ENCODE measurements at regions not wholly inside any gene's neighbourhood (a gene's known extent, or its start where the extent isn't known, plus 50 kb on each side); places are given as distances from the start of the nearest gene placed in this dataset.
"Not testable (repeated sequence)": the region's sequence is repeated elsewhere in the genome, so short reads cannot be mapped to it uniquely, and the experiment has no call there.

- no peak for DNase-seq (ENCODE audit: low spot score)
Measured at GRCh38 chr4:3648195-3648594, 116.0 kb upstream of the LRPAP1 start.

GRCh38 chr4:3647421-3647820, 115.2 kb upstream of the LRPAP1 start:
- DNase-seq (ENCODE audit: low spot score): no peak

GRCh38 chr4:3645711-3646679, 113.8 kb upstream of the LRPAP1 start:
- DNase-seq (ENCODE audit: low spot score): no peak

- no peak for DNase-seq (ENCODE audit: low spot score)
Measured at GRCh38 chr4:3644849-3645627, 112.8 kb upstream of the LRPAP1 start.

GRCh38 chr4:3643518-3644433, 111.6 kb upstream of the LRPAP1 start:
- DNase-seq (ENCODE audit: low spot score): no peak

GRCh38 chr4:3642806-3643517, 110.7 kb upstream of the LRPAP1 start:
- DNase-seq (ENCODE audit: low spot score): no peak

- DNase-seq (ENCODE audit: low spot score): no peak
Measured at GRCh38 chr4:3642056-3642630, 109.9 kb upstream of the LRPAP1 start.

- no peak for DNase-seq (ENCODE audit: low spot score)
Measured at GRCh38 chr4:3641501-3641900, 109.3 kb upstream of the LRPAP1 start.

- DNase-seq (ENCODE audit: low spot score): no peak
Measured at GRCh38 chr4:3640587-3640962, 108.4 kb upstream of the LRPAP1 start.

- DNase-seq (ENCODE audit: low spot score): no peak
Measured at GRCh38 chr4:3639613-3640586, 107.7 kb upstream of the LRPAP1 start.

- DNase-seq (ENCODE audit: low spot score): no peak
Measured at GRCh38 chr4:3638080-3638795, 106.0 kb upstream of the LRPAP1 start.

GRCh38 chr4:3637326-3638016, 105.2 kb upstream of the LRPAP1 start:
- DNase-seq (ENCODE audit: low spot score): no peak

GRCh38 chr4:3636646-3637320, 104.6 kb upstream of the LRPAP1 start:
- no peak for DNase-seq (ENCODE audit: low spot score)

GRCh38 chr4:3636020-3636419, 103.8 kb upstream of the LRPAP1 start:
- DNase-seq (ENCODE audit: low spot score): not testable (repeated sequence)

- no peak for DNase-seq (ENCODE audit: low spot score)
Measured at GRCh38 chr4:3634894-3635820, 102.9 kb upstream of the LRPAP1 start.

GRCh38 chr4:3634281-3634857, 102.1 kb upstream of the LRPAP1 start:
- DNase-seq (ENCODE audit: low spot score): no peak

All from kidney tubule cell (primary cell).